Loucy (cell line): ENCODE measurements at regions not wholly inside any gene's neighbourhood (a gene's known extent, or its start where the extent isn't known, plus 50 kb on each side); places are given as distances from the start of the nearest gene placed in this dataset.

ENCODE experiments used
- CTCF ChIP-seq: fragments of 200-600 bp; sonication (generic); conservative IDR thresholded peaks from 2 replicates; pipeline ENCODE4 v1.5.1; 2014; ENCODE audit warnings: mild to moderate bottlenecking, antibody characterized with exemption, low read length
- EZH2phosphoT487 ChIP-seq: fragments of 200-600 bp; IDR thresholded peaks from 2 replicates; pipeline ENCODE4 v1.6.1; 2018; ENCODE audit warnings: antibody characterized with exemption, mild to moderate bottlenecking, moderate library complexity, borderline replicate concordance

DNA sequence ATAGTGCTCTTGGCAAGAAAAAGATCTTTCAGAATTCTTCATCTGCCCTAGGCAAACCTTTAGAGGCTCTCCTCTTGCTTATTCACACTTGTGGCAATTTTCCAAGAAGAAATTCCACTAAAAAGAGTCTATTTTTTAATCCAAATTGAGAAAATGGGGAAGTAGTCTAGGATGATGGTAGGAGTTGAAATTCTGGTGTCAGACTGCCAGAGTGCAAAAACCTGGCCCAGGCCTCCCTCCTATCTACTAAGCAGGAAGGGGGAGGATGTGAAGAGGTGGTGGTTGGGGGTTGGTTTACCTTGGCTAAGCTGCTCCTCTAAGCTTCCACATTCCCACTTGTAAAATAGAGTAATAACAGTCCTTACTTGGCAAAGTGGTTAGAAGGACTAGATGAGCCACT is 120.6 kb upstream of the KCNJ15 start:
- TF ChIP-seq CTCF (no peak), EZH2phosphoT487 (no peak)
